ENCODE measurements at regions not wholly inside any gene's neighbourhood (a gene's known extent, or its start where the extent isn't known, plus 50 kb on each side); places are given as distances from the start of the nearest gene placed in this dataset.

GRCh38 chr5:82512025-82512424 is 233.9 kb upstream of the RPS23 start:
- TF ChIP-seq NCOR1 (IDR thresholded peaks at IDR 0.05; ENCODE audit: borderline replicate concordance, low read length) (no peak), ZHX1 (CRISPR knock-in tag; IDR thresholded peaks at IDR 0.05; ENCODE audit: low read depth) (no peak), NR1H2 (CRISPR knock-in tag; IDR thresholded peaks at IDR 0.05; ENCODE audit: borderline replicate concordance, low read depth) (no peak), ETS1 (CRISPR knock-in tag; IDR thresholded peaks at IDR 0.05) (no peak), DRAP1 (CRISPR knock-in tag; IDR thresholded peaks at IDR 0.05) (no peak)

Data from HepG2 (cell line).